Fibroblast of pulmonary artery (primary cell): ENCODE measurements at regions not wholly inside any gene's neighbourhood (a gene's known extent, or its start where the extent isn't known, plus 50 kb on each side); places are given as distances from the start of the nearest gene placed in this dataset.
"Not testable (repeated sequence)": the region's sequence is repeated elsewhere in the genome, so short reads cannot be mapped to it uniquely, and the experiment has no call there.

Source experiments
- DNase-seq: peaks from one replicate; pipeline ENCODE4 v3.0.0-alpha.2; 2010; ENCODE audit warnings: low read depth
- H3K4me3 ChIP-seq: replicated peaks from 2 replicates; pipeline ENCODE4 v1.5.1; 2011; ENCODE audit warnings: low read depth, mild to moderate bottlenecking, control low read depth, low read length, moderate library complexity
- CTCF ChIP-seq: IDR thresholded peaks from 2 replicates; pipeline ENCODE4 v1.5.1; 2011; ENCODE audit warnings: mild to moderate bottlenecking, control low read depth, low read length, inconsistent platforms; ENCODE audit errors: missing control alignments

- H3K4me3 ChIP-seq = no peak overlapping the region
- DNase-seq = no peak
- TF ChIP-seq CTCF = no peak
Measured at GRCh38 chr6:887583-888235, 194.8 kb upstream of the EXOC2 start.

DNA sequence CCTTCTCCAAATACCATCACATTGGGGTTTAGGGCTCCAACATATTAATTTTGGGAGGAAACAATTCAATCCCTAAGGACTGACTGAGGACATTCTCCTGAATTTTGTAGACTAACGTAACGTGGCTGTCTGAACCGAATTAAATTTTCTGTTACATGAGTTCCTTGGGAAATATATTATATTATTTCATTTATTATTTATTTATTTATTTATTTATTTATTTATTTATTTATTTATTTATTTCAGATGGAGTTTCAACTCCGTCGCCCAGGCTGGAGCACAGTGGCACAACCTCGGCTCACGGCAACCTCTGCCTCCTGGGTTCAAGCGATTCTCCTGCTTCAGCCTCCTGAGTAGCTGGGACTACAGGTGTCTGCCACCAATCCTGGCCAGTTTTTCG is 193.2 kb upstream of the EXOC2 start:
- not testable (repeated sequence) for H3K4me3 ChIP-seq, DNase-seq

- no peak for DNase-seq
- no peak for TF ChIP-seq CTCF
- H3K4me3 ChIP-seq = no peak overlapping the region
Measured at GRCh38 chr6:885051-885590, 192.2 kb upstream of the EXOC2 start.

- DNase-seq = no peak
- no peak for TF ChIP-seq CTCF
- no peak overlapping the region for H3K4me3 ChIP-seq
Measured at GRCh38 chr6:884570-884969, 191.6 kb upstream of the EXOC2 start.

GRCh38 chr6:882084-882598 is 189.2 kb upstream of the EXOC2 start:
- H3K4me3 ChIP-seq = no peak overlapping the region
- TF ChIP-seq CTCF = no peak
- DNase-seq = no peak

DNA sequence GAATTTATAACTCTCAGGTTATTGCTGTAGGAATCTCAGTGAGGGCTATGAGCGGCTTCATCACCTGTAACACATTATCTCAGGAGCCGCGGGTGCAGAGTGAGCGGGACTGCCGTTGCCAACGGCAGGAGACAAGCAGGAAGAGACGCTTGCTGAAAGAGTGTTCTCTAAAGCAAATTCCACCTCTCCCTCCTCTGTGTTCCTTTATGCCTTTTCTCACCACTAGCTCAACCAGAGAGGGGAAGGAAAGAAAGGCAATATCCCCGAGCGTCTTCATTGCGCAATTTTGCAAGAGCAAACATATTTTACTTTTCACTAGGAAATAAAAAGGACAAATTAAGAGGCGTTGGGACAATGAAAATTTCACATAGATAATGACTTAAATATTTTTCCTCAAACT is 185.2 kb upstream of the EXOC2 start:
- no peak overlapping the region for H3K4me3 ChIP-seq
- no peak for DNase-seq
- no peak for TF ChIP-seq CTCF

- no peak overlapping the region for H3K4me3 ChIP-seq
- no peak for TF ChIP-seq CTCF
- no peak for DNase-seq
Measured at GRCh38 chr6:875012-875411, 182.1 kb upstream of the EXOC2 start.
